D721Med (cell line): ENCODE measurements at regions not wholly inside any gene's neighbourhood (a gene's known extent, or its start where the extent isn't known, plus 50 kb on each side); places are given as distances from the start of the nearest gene placed in this dataset.

Experiments used
- DNase-seq: peaks from one replicate; pipeline ENCODE4 v3.0.0; 2011; ENCODE audit warnings: low spot score; ENCODE audit not compliant: insufficient read length
- FAIRE-seq: peaks from 2 replicates; lab custom pipeline; 2011; peaks lifted over from hg19 to GRCh38; lab: Jason Lieb, UNC
- TF ChIP-seq, protein P1 (sequence below): IDR thresholded peaks from 2 replicates; pipeline ENCODE4 v1.5.1; 2012; ENCODE audit warnings: mild to moderate bottlenecking, control low read depth; ENCODE audit not compliant: insufficient read depth; ENCODE audit errors: missing control alignments

DNA sequence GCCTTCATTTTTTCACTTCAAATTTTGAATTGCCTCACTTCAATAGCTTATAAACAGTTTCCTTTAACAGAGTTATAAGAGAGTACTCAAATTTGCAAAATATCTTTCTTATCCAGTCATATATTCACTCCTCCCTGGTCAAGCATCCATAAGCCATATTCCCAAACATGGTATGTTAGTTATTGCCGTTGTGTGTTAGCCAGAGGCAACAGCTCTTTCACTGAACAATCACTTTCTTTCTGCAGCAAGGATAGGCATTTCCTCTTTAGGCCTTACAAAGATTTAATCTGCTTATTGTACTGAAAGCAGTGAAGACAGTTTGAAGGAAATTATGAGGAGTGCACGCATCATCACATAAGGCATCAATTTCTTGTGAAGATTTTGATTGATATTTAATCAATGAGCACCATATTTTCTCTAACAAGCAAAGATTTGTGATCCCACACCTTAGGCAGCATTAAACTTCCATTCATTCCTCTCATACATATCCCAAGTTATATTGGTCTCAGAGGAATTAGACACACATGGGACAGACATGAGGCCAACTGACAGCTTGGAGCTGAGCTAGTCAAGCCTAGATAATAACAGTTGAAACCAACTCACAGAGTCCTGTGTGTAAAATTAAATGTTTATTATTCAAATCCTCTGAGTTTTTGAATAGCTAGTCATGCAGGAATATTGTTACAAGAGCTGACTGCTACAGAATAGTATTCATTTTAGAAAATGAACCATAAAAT is 80.0 kb upstream of the EPHA6 start:
- no peak for DNase-seq
- TF ChIP-seq, protein P1, sequence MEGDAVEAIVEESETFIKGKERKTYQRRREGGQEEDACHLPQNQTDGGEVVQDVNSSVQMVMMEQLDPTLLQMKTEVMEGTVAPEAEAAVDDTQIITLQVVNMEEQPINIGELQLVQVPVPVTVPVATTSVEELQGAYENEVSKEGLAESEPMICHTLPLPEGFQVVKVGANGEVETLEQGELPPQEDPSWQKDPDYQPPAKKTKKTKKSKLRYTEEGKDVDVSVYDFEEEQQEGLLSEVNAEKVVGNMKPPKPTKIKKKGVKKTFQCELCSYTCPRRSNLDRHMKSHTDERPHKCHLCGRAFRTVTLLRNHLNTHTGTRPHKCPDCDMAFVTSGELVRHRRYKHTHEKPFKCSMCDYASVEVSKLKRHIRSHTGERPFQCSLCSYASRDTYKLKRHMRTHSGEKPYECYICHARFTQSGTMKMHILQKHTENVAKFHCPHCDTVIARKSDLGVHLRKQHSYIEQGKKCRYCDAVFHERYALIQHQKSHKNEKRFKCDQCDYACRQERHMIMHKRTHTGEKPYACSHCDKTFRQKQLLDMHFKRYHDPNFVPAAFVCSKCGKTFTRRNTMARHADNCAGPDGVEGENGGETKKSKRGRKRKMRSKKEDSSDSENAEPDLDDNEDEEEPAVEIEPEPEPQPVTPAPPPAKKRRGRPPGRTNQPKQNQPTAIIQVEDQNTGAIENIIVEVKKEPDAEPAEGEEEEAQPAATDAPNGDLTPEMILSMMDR: no peak
- no peak for FAIRE-seq

DNA sequence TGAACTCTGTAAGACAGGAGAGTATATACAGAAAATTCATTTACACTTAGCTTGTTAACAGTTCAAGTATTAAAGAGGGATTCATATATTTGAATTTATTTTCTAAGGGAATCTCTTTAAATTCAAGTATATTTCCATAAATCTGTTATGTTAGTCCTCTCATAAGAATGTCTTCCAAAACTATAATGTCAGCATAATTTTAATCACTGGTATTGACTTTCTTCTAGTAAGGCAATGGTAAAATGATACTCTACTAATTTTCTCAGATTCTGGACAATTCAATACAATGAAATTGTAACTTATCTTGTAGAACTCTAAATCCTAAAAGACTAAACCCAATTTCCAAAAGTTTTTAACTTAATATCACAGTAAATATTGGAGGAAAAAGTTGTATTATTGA is 66.3 kb upstream of the EPHA6 start:
- DNase-seq (no peak), FAIRE-seq (no peak)
- TF ChIP-seq, protein P1: no peak

DNA sequence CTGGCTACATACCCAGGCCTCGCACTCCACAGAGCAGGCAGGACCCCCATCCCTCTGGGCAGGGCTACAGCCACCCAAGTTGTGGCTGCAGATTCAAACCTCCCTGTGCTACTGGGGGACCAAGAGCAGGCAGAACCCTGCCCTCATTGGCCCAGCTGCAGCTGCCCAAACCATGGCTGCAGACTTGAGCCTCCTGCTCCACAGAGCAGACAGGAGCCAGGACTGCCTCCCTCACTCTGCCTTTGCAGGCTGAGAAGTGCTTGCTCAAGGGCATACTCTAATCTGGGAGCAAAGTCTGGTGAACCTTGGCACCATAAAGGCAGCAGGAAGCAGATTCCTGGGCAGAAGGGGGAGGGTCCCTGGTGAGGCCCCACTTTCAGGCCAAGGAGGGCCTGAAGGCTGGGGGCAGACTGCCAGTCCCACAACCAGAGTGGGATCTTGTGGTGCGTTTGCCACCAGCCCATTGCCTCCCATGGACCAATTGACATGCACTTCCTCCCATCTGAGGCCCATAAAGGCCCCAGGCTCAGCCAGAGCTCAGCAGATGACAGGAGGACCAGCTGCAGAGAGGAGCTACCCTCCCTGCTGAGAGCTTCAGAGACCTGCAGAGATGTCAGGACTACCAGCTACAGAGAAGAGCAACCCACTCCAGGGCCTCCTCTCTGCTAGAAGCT is 64.2 kb upstream of the EPHA6 start:
- TF ChIP-seq, protein P1: no peak
- no peak for DNase-seq
- no peak for FAIRE-seq

DNA sequence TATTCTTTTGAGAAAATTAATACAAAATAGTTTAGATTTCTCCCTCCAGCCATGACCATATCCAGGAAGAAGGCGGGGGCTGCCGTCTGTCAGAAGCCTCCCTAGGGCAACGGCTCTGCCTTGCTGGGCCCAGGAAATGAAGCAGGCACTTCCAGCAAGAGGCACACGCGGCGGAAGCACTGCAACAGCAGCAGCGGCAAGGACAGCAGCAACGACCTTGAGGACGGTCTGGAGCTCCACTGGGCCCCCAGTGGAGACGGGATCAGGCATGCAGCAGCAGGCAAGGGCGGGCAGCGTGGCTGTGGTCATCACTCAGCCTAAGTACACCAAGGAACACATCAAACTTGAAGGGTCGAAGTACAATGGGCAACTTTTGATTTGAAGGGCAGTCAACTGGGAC is 61.3 kb upstream of the EPHA6 start:
- FAIRE-seq: no peak
- no peak for DNase-seq
- TF ChIP-seq, protein P1: no peak

DNA sequence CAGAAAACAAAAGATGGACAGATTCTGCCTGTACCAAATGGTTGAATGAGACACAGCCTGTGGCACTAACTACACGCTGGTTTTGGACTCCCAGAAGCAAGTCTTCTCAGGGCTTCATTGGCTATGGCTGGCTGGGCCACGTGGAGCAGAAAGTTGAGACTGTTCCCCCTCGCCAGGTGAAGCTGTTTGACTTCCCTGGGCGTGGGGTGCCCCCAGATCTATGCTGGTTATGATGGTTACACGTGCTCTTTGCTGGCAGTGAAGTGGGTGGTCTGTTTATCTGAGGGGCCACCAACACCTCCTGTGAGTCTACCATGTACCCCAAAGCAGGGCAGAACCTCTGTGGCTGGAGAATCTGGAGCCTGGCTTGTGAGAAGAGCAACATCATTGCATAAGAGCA is 60.3 kb upstream of the EPHA6 start:
- FAIRE-seq: no peak
- DNase-seq: no peak
- TF ChIP-seq, protein P1: no peak

DNA sequence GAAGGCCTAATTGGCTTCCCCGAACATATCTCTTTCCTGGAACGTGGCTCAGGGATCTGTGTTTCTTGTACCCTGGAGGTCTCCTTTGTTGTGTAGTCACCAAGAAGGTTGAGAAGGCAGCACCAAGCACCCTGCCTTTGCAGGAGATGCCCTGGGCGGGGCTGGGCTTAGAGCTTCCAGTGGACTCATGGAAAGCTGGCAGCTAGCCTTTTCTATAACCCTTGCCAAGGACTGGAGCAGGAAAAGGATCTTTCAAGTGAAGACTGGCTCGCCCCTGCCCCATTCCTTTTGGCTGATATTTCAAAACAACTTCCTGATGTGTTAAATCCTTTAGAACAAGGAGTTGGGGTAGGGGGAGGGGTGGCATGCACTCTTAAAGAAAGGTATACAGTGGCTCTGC is 58.9 kb upstream of the EPHA6 start:
- no peak for DNase-seq
- TF ChIP-seq, protein P1: no peak
- FAIRE-seq: no peak

DNA sequence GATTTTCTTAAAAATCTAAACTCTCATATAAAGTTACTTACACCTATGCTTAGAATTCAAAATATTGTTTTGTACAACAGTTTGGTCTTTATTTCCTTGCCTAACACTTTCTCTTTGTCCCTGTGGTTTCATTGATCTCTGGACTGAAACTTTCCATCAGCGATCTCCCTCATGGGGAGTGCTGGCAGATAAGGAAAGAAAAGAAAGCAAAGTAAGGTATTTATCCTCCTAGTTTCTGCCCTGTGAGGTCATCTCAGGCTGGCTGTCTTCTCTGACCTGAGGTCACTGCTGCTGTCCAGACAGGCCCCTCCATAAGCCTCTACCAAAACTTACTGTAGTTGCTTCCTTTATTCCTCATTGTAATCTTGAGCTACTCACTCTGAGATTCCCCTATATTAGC is 57.9 kb upstream of the EPHA6 start:
- TF ChIP-seq, protein P1: no peak
- no peak for DNase-seq

More for the DNA sequence above, 57.9 kb upstream of the EPHA6 start:
- FAIRE-seq: no peak
